ENCODE measurements at regions not wholly inside any gene's neighbourhood (a gene's known extent, or its start where the extent isn't known, plus 50 kb on each side); places are given as distances from the start of the nearest gene placed in this dataset.

DNA sequence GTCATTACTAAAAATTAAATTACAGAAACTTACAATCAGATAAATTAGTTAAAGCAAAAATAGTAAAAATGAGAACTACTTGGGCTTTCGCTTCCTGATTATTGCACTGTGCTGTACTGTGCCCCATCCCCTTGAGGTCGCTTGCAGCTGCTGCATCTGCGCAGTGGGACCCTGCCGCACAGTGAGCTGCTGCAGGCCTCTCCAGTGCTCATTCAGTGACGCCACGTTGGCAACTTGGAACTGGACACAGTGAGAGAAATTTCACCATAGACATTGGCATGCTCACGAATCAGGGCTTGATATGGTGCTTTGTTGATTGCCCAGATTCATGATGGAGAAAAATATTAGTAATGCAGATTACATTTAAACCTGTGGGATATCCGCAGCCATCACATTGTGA, 290.8 kb upstream of the MYT1L start:
- TF ChIP-seq, protein P1, sequence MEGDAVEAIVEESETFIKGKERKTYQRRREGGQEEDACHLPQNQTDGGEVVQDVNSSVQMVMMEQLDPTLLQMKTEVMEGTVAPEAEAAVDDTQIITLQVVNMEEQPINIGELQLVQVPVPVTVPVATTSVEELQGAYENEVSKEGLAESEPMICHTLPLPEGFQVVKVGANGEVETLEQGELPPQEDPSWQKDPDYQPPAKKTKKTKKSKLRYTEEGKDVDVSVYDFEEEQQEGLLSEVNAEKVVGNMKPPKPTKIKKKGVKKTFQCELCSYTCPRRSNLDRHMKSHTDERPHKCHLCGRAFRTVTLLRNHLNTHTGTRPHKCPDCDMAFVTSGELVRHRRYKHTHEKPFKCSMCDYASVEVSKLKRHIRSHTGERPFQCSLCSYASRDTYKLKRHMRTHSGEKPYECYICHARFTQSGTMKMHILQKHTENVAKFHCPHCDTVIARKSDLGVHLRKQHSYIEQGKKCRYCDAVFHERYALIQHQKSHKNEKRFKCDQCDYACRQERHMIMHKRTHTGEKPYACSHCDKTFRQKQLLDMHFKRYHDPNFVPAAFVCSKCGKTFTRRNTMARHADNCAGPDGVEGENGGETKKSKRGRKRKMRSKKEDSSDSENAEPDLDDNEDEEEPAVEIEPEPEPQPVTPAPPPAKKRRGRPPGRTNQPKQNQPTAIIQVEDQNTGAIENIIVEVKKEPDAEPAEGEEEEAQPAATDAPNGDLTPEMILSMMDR (IDR thresholded peaks at IDR 0.05): no peak
- TF ChIP-seq POLR2A (IDR thresholded peaks at IDR 0.05): no peak
